ENCODE measurements at regions not wholly inside any gene's neighbourhood (a gene's known extent, or its start where the extent isn't known, plus 50 kb on each side); places are given as distances from the start of the nearest gene placed in this dataset.

DNA sequence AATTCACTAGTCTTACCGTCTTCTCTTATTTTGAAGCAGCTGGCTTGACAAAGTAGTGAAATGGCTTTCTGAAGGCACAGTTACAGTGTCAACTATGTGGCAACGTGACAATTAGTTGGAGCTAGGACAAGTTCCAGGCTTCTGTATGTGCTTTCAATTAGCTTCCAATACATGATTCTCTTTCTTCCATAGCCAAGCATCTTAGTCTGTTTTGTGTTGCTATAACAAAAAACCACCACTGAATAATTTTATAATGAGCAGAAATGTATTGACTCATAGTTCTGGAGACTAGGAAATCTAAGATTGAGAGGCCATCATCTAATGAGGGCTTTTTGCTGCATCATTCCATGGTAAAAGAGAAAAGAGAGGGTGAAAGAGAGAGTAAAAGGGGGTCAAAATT lies 365.1 kb upstream of the PLSCR5 start:
- H2AFZ ChIP-seq = peak overlapping the region; percentile 2; the same call in 1 of the 2 replicates
- H3K27ac ChIP-seq = peak overlapping the region; percentile 97
- H3K9me3 ChIP-seq (ENCODE audit: low read depth) = no peaks in the 10 kb centered on the region
- TF ChIP-seq EZH2phosphoT487 (IDR thresholded peaks at IDR 0.05; ENCODE audit: insufficient read depth, low read depth) (no peak), EZH2 (IDR thresholded peaks at IDR 0.05; ENCODE audit: insufficient read depth, poor library complexity, severe bottlenecking) (no peak)
- WGBS, 2 experiments (ENCODE audit: low coverage in 1 of 2, low lambda C conversion rate in 2 of 2, missing lambda C conversion rate in 2 of 2) = 16 to 18% methylated on average over 2 of the region's 2 CpGs
- H3K4me3 ChIP-seq = no peak overlapping the region
- H3K36me3 ChIP-seq (ENCODE audit: low read depth) = no peaks in the 10 kb centered on the region
- peaks cover 54% of the 10 kb centered on the region for H3K4me1 ChIP-seq (ENCODE audit: insufficient read depth)
- DNase-seq = peak; percentile 70
- no peaks in the 10 kb centered on the region for H3K9me2 ChIP-seq (ENCODE audit: insufficient read depth)
- H3K4me2 ChIP-seq (ENCODE audit: unreplicated experiment) = peak overlapping the region; percentile 94
- peak overlapping the region; percentile 77 for H3K9ac ChIP-seq
- H4K20me1 ChIP-seq (ENCODE audit: insufficient read depth) = no peaks in the 10 kb centered on the region
- in situ Hi-C loops (cut with MboI) = no loop called here
- H3K79me2 ChIP-seq (ENCODE audit: insufficient read depth) = no peaks in the 10 kb centered on the region
- H3F3A ChIP-seq (ENCODE audit: insufficient read depth) = peaks cover 48% of the 10 kb centered on the region
- no peaks in the 10 kb centered on the region for H3K27me3 ChIP-seq (replicated peaks; ENCODE audit: insufficient read depth)

DNA sequence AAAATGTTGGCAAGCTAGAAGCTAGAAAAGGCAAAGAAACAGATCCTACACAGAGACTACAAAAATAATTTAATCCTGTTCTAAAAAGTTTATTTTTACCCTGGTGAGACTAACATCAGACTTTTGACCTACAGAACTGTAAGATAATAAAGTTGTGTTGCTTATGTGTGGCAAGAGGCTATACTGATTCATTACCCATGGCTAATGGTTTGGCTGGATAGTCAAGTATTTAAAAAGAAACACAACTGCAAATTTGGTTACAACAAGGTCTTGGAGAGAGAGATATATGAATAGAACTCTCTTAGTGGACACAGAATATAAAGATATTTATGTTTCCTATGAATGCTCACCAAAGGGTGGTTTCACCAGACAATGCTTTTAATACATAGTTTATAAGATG lies 364.2 kb upstream of the PLSCR5 start:
- Histone ChIP-seq H3K27me3 (replicated peaks; ENCODE audit: insufficient read depth) (no peaks in the 10 kb centered on the region), H3K4me2 (ENCODE audit: unreplicated experiment) (peak overlapping the region; percentile 94), H3K79me2 (ENCODE audit: insufficient read depth) (no peaks in the 10 kb centered on the region), H3K9ac (peak overlapping the region; percentile 77), H2AFZ (peak overlapping the region; percentile 25), H3K9me3 (ENCODE audit: low read depth) (no peaks in the 10 kb centered on the region), H3K4me3 (peak overlapping the region; percentile 62), H3K4me1 (ENCODE audit: insufficient read depth) (peaks cover 54% of the 10 kb centered on the region), H3K36me3 (ENCODE audit: low read depth) (no peaks in the 10 kb centered on the region), H3K9me2 (ENCODE audit: insufficient read depth) (no peaks in the 10 kb centered on the region), H3K27ac (peak overlapping the region; percentile 97), H3F3A (ENCODE audit: insufficient read depth) (peaks cover 48% of the 10 kb centered on the region), H4K20me1 (ENCODE audit: insufficient read depth) (no peaks in the 10 kb centered on the region)
- TF ChIP-seq EZH2phosphoT487 (IDR thresholded peaks at IDR 0.05; ENCODE audit: insufficient read depth, low read depth) = no peak
- no peak for TF ChIP-seq EZH2 (IDR thresholded peaks at IDR 0.05; ENCODE audit: insufficient read depth, poor library complexity, severe bottlenecking)
- peak; percentile 66 for DNase-seq
- in situ Hi-C loops (cut with MboI) = no loop called here

DNA sequence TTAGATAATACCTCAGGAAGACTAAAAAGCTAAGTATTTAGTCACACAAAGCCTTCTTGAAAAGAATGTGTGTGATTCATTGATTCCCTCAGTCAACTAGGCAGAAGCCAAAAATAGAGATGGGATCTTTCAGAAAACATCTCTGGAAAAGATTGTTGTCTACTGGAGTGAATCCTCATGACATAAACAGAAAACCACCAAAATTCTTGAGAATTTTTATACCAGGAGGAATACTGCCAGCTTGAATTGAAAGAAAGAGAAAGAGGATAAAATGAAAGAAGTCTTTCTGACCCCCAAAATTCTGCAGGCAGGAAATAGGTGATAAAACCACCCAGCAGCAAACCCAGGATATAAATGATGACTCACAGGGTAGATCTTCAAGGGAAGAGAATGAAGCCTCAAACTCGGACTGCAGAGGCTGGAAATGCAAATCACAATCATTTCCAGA lies 363.1 kb upstream of the PLSCR5 start:
- H3K9me3 ChIP-seq (ENCODE audit: low read depth) = no peaks in the 10 kb centered on the region
- peak overlapping the region; percentile 32 for H2AFZ ChIP-seq
- H3K79me2 ChIP-seq (ENCODE audit: insufficient read depth) = no peaks in the 10 kb centered on the region
- no peaks in the 10 kb centered on the region for H3K9me2 ChIP-seq (ENCODE audit: insufficient read depth)
- H3K4me2 ChIP-seq (ENCODE audit: unreplicated experiment) = peak overlapping the region; percentile 94
- H4K20me1 ChIP-seq (ENCODE audit: insufficient read depth) = no peaks in the 10 kb centered on the region
- in situ Hi-C loops (cut with MboI) = no loop called here
- no peaks in the 10 kb centered on the region for H3K36me3 ChIP-seq (ENCODE audit: low read depth)
- peak; percentile 94 for DNase-seq
- peak overlapping the region; percentile 62 for H3K4me3 ChIP-seq
- peak overlapping the region; percentile 97 for H3K27ac ChIP-seq
- H3K9ac ChIP-seq = peak overlapping the region; percentile 77
- peaks cover 45% of the 10 kb centered on the region for H3F3A ChIP-seq (ENCODE audit: insufficient read depth)
- no peaks in the 10 kb centered on the region for H3K27me3 ChIP-seq (replicated peaks; ENCODE audit: insufficient read depth)
- TF ChIP-seq EZH2phosphoT487 (IDR thresholded peaks at IDR 0.05; ENCODE audit: insufficient read depth, low read depth) (no peak), EZH2 (IDR thresholded peaks at IDR 0.05; ENCODE audit: insufficient read depth, poor library complexity, severe bottlenecking) (no peak)
- peaks cover 53% of the 10 kb centered on the region for H3K4me1 ChIP-seq (ENCODE audit: insufficient read depth)
- WGBS, 2 experiments (ENCODE audit: low coverage in 1 of 2, low lambda C conversion rate in 2 of 2, missing lambda C conversion rate in 2 of 2) = 0 to 3% methylated on average over 1 of the region's 1 CpG

DNA sequence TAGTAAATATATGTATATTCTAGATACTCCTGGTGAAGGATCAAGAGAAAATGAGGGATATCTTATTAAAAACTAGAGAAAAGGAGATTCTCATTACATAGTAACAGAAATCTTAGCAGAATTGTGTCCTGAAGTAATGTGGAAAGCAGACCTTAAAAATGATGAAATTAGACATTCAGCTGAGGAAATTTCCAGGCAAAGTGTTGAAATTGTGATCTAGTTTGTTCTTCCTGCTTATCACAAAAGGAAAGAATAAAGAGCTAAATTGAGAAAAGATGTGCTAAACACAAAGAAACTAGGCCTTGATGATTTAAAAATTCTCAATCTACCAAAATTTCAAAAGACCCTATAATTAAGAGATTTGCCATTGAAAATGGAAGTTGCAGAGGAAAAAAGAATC lies 362.6 kb upstream of the PLSCR5 start:
- DNase-seq = no peak
- Histone ChIP-seq H3K36me3 (ENCODE audit: low read depth) (no peaks in the 10 kb centered on the region), H3K4me1 (ENCODE audit: insufficient read depth) (peaks cover 49% of the 10 kb centered on the region), H3F3A (ENCODE audit: insufficient read depth) (peaks cover 42% of the 10 kb centered on the region), H3K79me2 (ENCODE audit: insufficient read depth) (no peaks in the 10 kb centered on the region), H3K4me2 (ENCODE audit: unreplicated experiment) (peak overlapping the region; percentile 94), H3K27ac (peak overlapping the region; percentile 97), H3K4me3 (peak overlapping the region; percentile 34), H4K20me1 (ENCODE audit: insufficient read depth) (no peaks in the 10 kb centered on the region), H3K9me3 (ENCODE audit: low read depth) (no peaks in the 10 kb centered on the region), H3K9me2 (ENCODE audit: insufficient read depth) (no peaks in the 10 kb centered on the region), H2AFZ (peak overlapping the region; percentile 32), H3K27me3 (replicated peaks; ENCODE audit: insufficient read depth) (no peaks in the 10 kb centered on the region), H3K9ac (peak overlapping the region; percentile 77)
- TF ChIP-seq EZH2 (IDR thresholded peaks at IDR 0.05; ENCODE audit: insufficient read depth, poor library complexity, severe bottlenecking) (no peak), EZH2phosphoT487 (IDR thresholded peaks at IDR 0.05; ENCODE audit: insufficient read depth, low read depth) (no peak)
- in situ Hi-C loops (cut with MboI) = no loop called here

DNA sequence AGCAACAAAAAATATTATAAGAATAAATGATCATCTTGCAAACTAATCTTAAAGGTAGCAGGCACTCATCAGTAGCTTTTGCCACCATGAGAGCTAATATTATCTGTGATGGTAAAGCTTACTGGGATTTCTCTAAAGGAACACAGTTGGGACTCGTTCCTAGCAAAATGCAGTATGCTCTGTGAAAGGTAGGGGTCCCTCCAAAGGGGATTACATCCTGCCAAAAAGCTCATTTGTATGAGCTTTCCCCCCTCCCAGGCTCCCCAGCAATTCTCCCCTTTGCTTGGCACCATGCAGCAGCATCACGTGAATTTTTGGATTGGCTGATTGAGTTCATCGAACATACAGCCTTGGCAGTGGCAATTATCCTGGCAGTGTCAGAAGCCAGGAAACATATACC lies 361.0 kb upstream of the PLSCR5 start:
- no peaks in the 10 kb centered on the region for H3K27me3 ChIP-seq (replicated peaks; ENCODE audit: insufficient read depth)
- H3K9me3 ChIP-seq (ENCODE audit: low read depth) = no peaks in the 10 kb centered on the region
- in situ Hi-C loops (cut with MboI) = no loop called here
- H3K4me3 ChIP-seq = no peak overlapping the region
- WGBS, 2 experiments (ENCODE audit: low coverage in 1 of 2, low lambda C conversion rate in 2 of 2, missing lambda C conversion rate in 2 of 2) = 84 to 90% methylated on average over 3 of the region's 3 CpGs
- peaks cover 39% of the 10 kb centered on the region for H3K4me1 ChIP-seq (ENCODE audit: insufficient read depth)
- no peak overlapping the region for H2AFZ ChIP-seq
- no peaks in the 10 kb centered on the region for H3K79me2 ChIP-seq (ENCODE audit: insufficient read depth)
- no peak overlapping the region; the same call in 1 of the 2 replicates for H3K27ac ChIP-seq
- H3K9ac ChIP-seq = no peak overlapping the region
- H3K36me3 ChIP-seq (ENCODE audit: low read depth) = no peaks in the 10 kb centered on the region
- H3K9me2 ChIP-seq (ENCODE audit: insufficient read depth) = no peaks in the 10 kb centered on the region
- TF ChIP-seq EZH2 (IDR thresholded peaks at IDR 0.05; ENCODE audit: insufficient read depth, poor library complexity, severe bottlenecking) (no peak), EZH2phosphoT487 (IDR thresholded peaks at IDR 0.05; ENCODE audit: insufficient read depth, low read depth) (no peak)
- no peak overlapping the region for H3K4me2 ChIP-seq (ENCODE audit: unreplicated experiment)
- no peak for DNase-seq
- peaks cover 42% of the 10 kb centered on the region for H3F3A ChIP-seq (ENCODE audit: insufficient read depth)
- no peaks in the 10 kb centered on the region for H4K20me1 ChIP-seq (ENCODE audit: insufficient read depth)
